CD14-positive monocyte (primary cell): ENCODE measurements at regions not wholly inside any gene's neighbourhood (a gene's known extent, or its start where the extent isn't known, plus 50 kb on each side); places are given as distances from the start of the nearest gene placed in this dataset.

Experiments used
- DNase-seq, 3 donors: peaks; one replicate each; pipeline ENCODE4 v3.0.0-alpha.2; 2011 to 2022
- H2AFZ ChIP-seq: 2 replicates; pipeline ENCODE4 v1.6.0; 2012; ENCODE audit warnings: mild to moderate bottlenecking, low read depth, low read length, inconsistent platforms; ENCODE audit not compliant: insufficient read depth, poor library complexity, severe bottlenecking
- H3K27ac ChIP-seq, 2 donors: 1 replicate in 1 of 2; 2 replicates in 1 of 2; pipeline ENCODE4 v1.5.1; 2012 to 2013; ENCODE audit warnings: low read length in 2 of 2, control low read depth in 1 of 2, inconsistent platforms in 1 of 2, low read depth in 1 of 2, mild to moderate bottlenecking in 1 of 2
- H3K27me3 ChIP-seq, 2 donors: one replicate each; pipeline versions ENCODE4 v1.6.0 to v1.6.1; 2011 to 2013; ENCODE audit warnings: low read length in 2 of 2; ENCODE audit not compliant: control insufficient read depth in 2 of 2, insufficient read depth in 2 of 2
- H3K36me3 ChIP-seq, 2 donors: replicated peaks in 1 of 2; 1 replicate in 1 of 2; 2 replicates in 1 of 2; pipeline versions ENCODE4 v1.5.1 to v1.6.1; 2012 to 2013; ENCODE audit warnings: low read length in 2 of 2, control low read depth in 1 of 2, inconsistent platforms in 1 of 2, mild to moderate bottlenecking in 1 of 2; ENCODE audit not compliant: insufficient read depth in 2 of 2, control insufficient read depth in 1 of 2
- H3K4me1 ChIP-seq, 2 donors: 1 replicate in 1 of 2; 2 replicates in 1 of 2; pipeline versions ENCODE4 v1.5.1 to v1.6.1; 2012 to 2013; ENCODE audit warnings: low read length in 2 of 2, control low read depth in 1 of 2, inconsistent platforms in 1 of 2, mild to moderate bottlenecking in 1 of 2, moderate library complexity in 1 of 2; ENCODE audit not compliant: insufficient read depth in 2 of 2, control insufficient read depth in 1 of 2
- H3K4me2 ChIP-seq: replicated peaks from 2 replicates; pipeline ENCODE3; 2012; ENCODE audit warnings: low read length, moderate library complexity, mild to moderate bottlenecking; ENCODE audit not compliant: poor library complexity, severe bottlenecking; ENCODE audit errors: extremely low read depth
- H3K4me3 ChIP-seq, 3 experiments: fragments of 200-600 bp in 1 of 3; sonication (generic) in 1 of 3; replicated peaks in 1 of 3; 1 replicate in 2 of 3; 2 replicates in 1 of 3; pipeline ENCODE4 v1.5.1; 2011 to 2013; ENCODE audit warnings: low read length in 3 of 3, mild to moderate bottlenecking in 3 of 3, control low read depth in 2 of 3, low read depth in 2 of 3, inconsistent platforms in 1 of 3, moderate library complexity in 1 of 3
- H3K79me2 ChIP-seq: 2 replicates; pipeline ENCODE4 v1.6.0; 2012; ENCODE audit warnings: mild to moderate bottlenecking, control low read depth, inconsistent platforms, low read length, moderate library complexity; ENCODE audit not compliant: insufficient read depth
- H3K9ac ChIP-seq: 2 replicates; pipeline ENCODE4 v1.6.0; 2017; ENCODE audit warnings: low read length, mild to moderate bottlenecking; ENCODE audit not compliant: insufficient read depth, poor library complexity, severe bottlenecking
- H3K9me3 ChIP-seq, 2 donors: replicated peaks in 1 of 2; 1 replicate in 1 of 2; 2 replicates in 1 of 2; pipeline versions ENCODE4 v1.5.1 to v1.6.1; 2012 to 2013; ENCODE audit warnings: low read length in 2 of 2, control low read depth in 1 of 2; ENCODE audit not compliant: control insufficient read depth in 1 of 2, insufficient read depth in 1 of 2
- H4K20me1 ChIP-seq: 2 replicates; pipeline ENCODE4 v1.6.0; 2012; ENCODE audit warnings: mild to moderate bottlenecking, low read length, control low read depth, moderate library complexity; ENCODE audit not compliant: insufficient read depth
- H3K27ac Mint-ChIP-seq, 7 donors: one replicate each; pipeline ENCODE4 v1.8.0; 2020; ENCODE audit warnings: mild to moderate bottlenecking in 7 of 7, mixed read lengths in 7 of 7, moderate library complexity in 6 of 7, inconsistent platforms in 2 of 7
- H3K27me3 Mint-ChIP-seq, 3 donors: one replicate each; pipeline ENCODE4 v1.8.0; 2021 to 2022; ENCODE audit warnings: low read depth in 3 of 3, mild to moderate bottlenecking in 3 of 3, mixed read lengths in 3 of 3, moderate library complexity in 3 of 3, inconsistent platforms in 1 of 3
- H3K36me3 Mint-ChIP-seq, 2 donors: one replicate each; pipeline ENCODE4 v1.8.0; 2020; ENCODE audit warnings: mixed read lengths in 2 of 2, inconsistent platforms in 1 of 2, mild to moderate bottlenecking in 1 of 2
- H3K4me1 Mint-ChIP-seq: one replicate; pipeline ENCODE4 v1.8.0; 2020; ENCODE audit warnings: mild to moderate bottlenecking, mixed read lengths
- H3K4me3 Mint-ChIP-seq, 2 donors: one replicate each; pipeline ENCODE4 v1.8.0; 2020; ENCODE audit warnings: mild to moderate bottlenecking in 2 of 2, mixed read lengths in 2 of 2, moderate library complexity in 1 of 2
- H3K9me3 Mint-ChIP-seq, 7 donors: one replicate each; pipeline ENCODE4 v1.8.0; 2020 to 2022; ENCODE audit warnings: mixed read lengths in 7 of 7, mild to moderate bottlenecking in 6 of 7, moderate library complexity in 6 of 7, inconsistent platforms in 2 of 7
- WGBS: methylation state at CpG from one replicate; pipeline ENCODE4 v1.1.5; 2013; ENCODE audit warnings: missing lambda C conversion rate; ENCODE audit not compliant: insufficient coverage; 5-methylcytosine and 5-hydroxymethylcytosine counted together
- intact Hi-C, 2 donors: fragments of 100-400 bp; cut with micrococcal nuclease; formaldehyde crosslinking; loops; one replicate each; pipeline versions ENCODE4 v1.15.0 to v1.15.1; 2023
- TF ChIP-seq, protein P1 (sequence below): fragments of 200-600 bp; IDR thresholded peaks from one replicate; pipeline ENCODE4 v1.8.0; 2022; ENCODE audit warnings: antibody characterized with exemption, mild to moderate bottlenecking

DNA sequence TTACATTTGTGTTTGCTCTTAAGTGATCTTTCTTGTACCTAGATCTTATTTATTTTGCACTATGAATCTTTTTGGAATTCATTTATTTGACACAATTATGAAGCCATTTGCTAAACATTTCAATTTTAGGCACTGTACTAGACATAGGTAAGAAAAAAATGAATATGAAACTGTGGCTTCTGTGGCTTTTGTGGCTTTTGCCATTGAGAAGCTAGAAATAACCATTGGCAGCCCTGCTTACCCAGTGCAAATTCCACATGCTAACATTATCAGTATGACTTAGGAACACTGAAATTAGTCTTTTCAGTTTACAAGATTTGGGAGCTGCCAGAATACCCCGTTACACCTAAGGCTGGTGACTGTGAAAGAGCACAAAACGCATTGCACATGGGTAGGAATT, 60.1 kb downstream of the FSCB start:
- no peak overlapping the region for H3K4me2 ChIP-seq
- H3K27me3 ChIP-seq = no peaks in the 10 kb centered on the region
- no peaks in the 10 kb centered on the region for H3K4me1 ChIP-seq
- no peaks in the 10 kb centered on the region for H3K36me3 ChIP-seq
- H3K9me3 ChIP-seq = peaks cover 15 to 20% of the 10 kb centered on the region in 2 donors
- Mint-ChIP-seq H3K4me3 (no peak overlapping the region), H3K27ac (no peak overlapping the region), H3K9me3 (peaks cover 2 to 18% (median 11%) of the 10 kb centered on the region in 7 donors), H3K36me3 (no peaks in the 10 kb centered on the region), H3K27me3 (no peaks in the 10 kb centered on the region), H3K4me1 (no peaks in the 10 kb centered on the region)
- no peaks in the 10 kb centered on the region for H4K20me1 ChIP-seq
- H3K9ac ChIP-seq = no peak overlapping the region
- TF ChIP-seq, protein P1, sequence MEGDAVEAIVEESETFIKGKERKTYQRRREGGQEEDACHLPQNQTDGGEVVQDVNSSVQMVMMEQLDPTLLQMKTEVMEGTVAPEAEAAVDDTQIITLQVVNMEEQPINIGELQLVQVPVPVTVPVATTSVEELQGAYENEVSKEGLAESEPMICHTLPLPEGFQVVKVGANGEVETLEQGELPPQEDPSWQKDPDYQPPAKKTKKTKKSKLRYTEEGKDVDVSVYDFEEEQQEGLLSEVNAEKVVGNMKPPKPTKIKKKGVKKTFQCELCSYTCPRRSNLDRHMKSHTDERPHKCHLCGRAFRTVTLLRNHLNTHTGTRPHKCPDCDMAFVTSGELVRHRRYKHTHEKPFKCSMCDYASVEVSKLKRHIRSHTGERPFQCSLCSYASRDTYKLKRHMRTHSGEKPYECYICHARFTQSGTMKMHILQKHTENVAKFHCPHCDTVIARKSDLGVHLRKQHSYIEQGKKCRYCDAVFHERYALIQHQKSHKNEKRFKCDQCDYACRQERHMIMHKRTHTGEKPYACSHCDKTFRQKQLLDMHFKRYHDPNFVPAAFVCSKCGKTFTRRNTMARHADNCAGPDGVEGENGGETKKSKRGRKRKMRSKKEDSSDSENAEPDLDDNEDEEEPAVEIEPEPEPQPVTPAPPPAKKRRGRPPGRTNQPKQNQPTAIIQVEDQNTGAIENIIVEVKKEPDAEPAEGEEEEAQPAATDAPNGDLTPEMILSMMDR = no peak
- no peaks in the 10 kb centered on the region for H3K79me2 ChIP-seq
- DNase-seq = no peak
- no peak overlapping the region for H3K27ac ChIP-seq
- WGBS = no CpG with 5 or more reads among the region's 2 CpGs
- intact Hi-C loops = no loop called here
- no peak overlapping the region for H2AFZ ChIP-seq
- H3K4me3 ChIP-seq = no peak overlapping the region

DNA sequence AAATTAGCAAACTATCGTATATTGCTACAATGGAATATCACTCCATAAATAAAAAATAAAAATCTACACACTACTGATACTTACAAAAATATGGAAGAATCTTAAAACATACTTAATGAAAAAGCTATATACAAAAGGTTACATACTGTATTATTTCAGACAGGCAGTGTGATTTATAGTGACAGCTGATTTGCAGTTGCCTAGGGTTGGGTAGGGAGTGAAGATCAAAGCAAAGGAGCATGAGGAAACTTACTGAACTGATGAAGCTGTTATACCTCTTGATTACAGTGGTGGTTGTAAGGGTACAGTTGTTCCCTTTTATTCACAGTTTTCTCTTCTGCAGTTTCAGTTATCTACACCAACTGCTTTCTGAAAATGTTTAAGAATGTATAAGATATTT, 62.6 kb downstream of the FSCB start:
- H3K4me3 Mint-ChIP-seq = no peak overlapping the region
- no peak for DNase-seq

More for the DNA sequence above, 62.6 kb downstream of the FSCB start:
- no peak overlapping the region for H3K27ac Mint-ChIP-seq
- H3K4me3 ChIP-seq = no peak overlapping the region
- H3K79me2 ChIP-seq = no peaks in the 10 kb centered on the region
- H3K4me1 ChIP-seq = no peaks in the 10 kb centered on the region
- WGBS = no CpG with 5 or more reads among the region's 1 CpG
- H3K9me3 Mint-ChIP-seq = peaks cover 0 to 8% (median 3%) of the 10 kb centered on the region in 7 donors
- H3K27ac ChIP-seq = no peak overlapping the region
- no peaks in the 10 kb centered on the region for H3K4me1 Mint-ChIP-seq
- intact Hi-C loops = no loop called here
- no peaks in the 10 kb centered on the region for H3K36me3 ChIP-seq
- H3K36me3 Mint-ChIP-seq = no peaks in the 10 kb centered on the region
- H4K20me1 ChIP-seq = no peaks in the 10 kb centered on the region
- no peak overlapping the region for H3K4me2 ChIP-seq
- no peak overlapping the region for H2AFZ ChIP-seq
- no peak overlapping the region for H3K9ac ChIP-seq
- TF ChIP-seq, protein P1 = no peak
- no peaks in the 10 kb centered on the region for H3K27me3 Mint-ChIP-seq
- no peaks in the 10 kb centered on the region for H3K27me3 ChIP-seq
- peaks cover 6% of the 10 kb centered on the region in 2 donors for H3K9me3 ChIP-seq
